ENCODE measurements at regions not wholly inside any gene's neighbourhood (a gene's known extent, or its start where the extent isn't known, plus 50 kb on each side); places are given as distances from the start of the nearest gene placed in this dataset.
"Not testable (repeated sequence)": the region's sequence is repeated elsewhere in the genome, so short reads cannot be mapped to it uniquely, and the experiment has no call there.

DNA sequence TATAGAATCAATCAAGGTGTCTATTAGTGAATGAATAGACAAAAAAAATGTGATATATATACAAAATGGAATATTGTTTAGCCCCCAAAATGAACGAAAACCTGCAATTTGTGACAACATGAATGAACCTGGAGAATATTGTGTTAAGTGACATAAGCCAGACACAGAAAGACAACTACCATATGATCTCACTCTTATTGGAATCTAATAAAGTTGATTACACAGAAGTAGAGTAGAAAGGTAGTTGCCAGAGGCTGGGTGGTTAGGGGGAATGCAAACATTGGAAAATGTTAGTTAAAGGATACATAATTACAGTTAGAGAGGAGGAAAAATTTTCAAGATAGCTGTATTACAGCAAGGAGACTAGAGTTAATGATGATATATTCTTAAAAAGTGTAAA lies 1962.3 kb downstream of the EFNA5 start:
- no peak for DNase-seq (ENCODE audit: low read depth in 2 of 2)

DNA sequence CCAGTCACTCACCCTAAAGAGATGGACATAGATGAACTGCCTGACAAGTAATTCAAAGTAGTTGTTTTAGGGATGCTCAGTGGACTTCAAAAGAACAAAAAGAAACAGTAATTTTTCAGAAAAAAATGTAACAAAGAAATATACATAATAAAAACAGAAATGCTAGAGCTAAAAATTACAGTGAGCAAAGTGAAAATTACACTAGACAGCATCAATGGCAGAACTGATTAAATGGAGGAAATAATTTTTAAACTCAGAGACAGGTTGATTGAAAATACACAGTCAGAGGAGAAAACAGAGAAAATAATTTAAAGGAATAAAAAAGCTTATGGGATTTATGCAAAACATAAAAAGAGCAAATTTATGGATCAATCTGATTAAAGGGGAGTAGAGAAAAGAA lies 1968.4 kb downstream of the EFNA5 start:
- DNase-seq (ENCODE audit: low read depth in 2 of 2): no peak

DNA sequence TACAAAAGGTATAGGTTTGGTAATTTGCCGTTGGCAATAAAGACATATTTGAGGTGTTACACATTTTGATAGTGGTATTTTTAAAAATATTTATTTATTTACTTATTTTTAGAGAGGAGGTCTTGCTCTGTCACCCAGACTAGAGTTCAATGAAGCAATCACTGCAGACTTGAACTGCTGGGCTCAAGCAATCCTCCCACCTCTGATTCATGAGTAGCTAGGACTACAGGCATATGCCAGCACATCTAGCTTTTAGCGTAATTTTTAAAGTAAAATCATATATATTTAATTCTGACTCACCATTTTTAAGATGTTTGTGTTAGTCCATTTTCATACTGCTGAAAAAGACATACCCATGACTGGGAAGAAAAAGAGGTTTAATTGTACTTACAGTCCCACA lies 1974.3 kb downstream of the EFNA5 start:
- DNase-seq (ENCODE audit: low read depth in 2 of 2): no peak

DNA sequence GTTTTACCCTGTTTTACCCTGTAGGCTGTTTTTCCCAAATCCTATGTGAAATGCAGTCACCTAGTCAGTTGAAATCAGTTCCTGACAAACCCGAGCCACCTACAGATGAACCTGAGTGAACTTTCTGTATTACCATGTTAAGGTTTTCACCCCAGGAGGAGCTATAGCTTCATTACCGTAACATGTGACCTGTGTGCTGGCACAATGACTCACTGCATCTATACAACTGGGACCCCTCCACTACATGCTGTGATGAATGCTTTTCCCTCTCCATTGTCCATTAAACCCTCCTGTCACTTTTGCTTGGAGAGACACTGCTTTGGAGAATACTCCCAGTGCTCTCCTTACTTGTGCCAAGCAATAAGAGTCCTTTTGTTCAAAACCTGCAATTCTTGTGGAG lies 1974.8 kb downstream of the EFNA5 start:
- DNase-seq (ENCODE audit: low read depth in 2 of 2): no peak

DNA sequence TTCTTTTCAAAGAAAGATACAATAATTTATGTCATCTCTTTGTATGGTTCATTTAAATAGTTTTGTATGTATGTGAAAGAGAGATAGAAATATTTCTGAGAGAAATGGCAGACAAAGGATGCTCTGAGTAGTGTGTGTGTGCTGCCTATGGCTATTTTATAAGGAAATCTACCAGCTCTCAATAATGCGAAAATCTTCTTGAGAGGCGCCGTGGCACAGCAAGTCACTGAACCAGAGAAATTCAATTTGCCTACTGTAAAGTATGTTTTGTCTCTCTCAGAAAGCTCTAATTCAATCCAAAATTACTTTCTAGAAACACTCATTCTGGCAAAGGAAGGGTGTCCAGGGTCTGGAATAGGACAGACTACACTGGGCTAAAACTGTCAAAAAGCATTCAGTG lies 1981.1 kb downstream of the EFNA5 start:
- DNase-seq (ENCODE audit: low read depth in 2 of 2): no peak

DNA sequence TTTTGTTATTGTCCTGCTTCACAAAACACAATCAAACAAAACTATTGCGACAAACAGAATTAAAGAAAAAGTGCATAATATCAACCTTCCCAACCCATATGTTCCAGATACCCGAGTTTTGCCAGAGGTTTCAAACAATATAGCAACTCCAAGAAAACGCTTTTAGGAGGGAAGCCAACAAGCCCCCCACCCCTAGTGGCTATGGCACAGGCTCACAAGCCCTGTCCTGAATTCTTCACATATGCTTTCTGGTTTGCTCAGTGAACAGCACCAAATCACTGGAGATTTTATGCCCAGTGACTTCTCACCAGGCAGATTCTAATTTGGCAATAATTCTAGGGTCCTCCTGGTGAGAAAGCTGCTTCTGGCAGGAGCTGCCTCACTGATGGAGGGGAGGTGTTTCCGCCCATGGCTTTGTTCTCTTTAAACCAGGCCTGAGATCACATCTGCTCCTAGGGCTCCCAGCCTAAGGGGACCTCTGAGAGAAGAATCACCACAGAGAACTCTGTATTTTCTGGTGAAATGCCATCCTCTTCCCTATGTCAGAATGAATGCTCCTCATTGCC lies 1982.4 kb downstream of the EFNA5 start:
- no peak for DNase-seq (ENCODE audit: low read depth in 2 of 2)

DNA sequence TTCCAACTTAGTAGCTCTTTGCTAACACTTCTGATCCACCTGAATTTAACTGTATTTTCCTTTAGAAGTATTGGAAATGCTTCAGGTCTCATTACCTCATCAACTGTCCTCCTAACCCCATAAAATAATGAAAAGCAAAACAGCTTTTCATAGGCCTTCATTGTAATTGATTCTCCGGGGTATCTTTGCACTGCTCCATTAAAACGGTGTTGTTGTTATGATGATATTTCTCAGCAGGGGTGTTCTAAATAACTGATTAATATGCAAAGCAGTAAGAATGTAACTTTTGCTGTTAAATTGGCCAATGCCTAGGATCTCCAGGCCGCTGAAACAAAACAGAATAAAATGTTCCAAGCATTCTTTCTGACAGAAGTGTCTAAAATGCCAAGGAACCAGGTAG lies 1983.2 kb downstream of the EFNA5 start:
- no peak for DNase-seq (ENCODE audit: low read depth in 2 of 2)

DNA sequence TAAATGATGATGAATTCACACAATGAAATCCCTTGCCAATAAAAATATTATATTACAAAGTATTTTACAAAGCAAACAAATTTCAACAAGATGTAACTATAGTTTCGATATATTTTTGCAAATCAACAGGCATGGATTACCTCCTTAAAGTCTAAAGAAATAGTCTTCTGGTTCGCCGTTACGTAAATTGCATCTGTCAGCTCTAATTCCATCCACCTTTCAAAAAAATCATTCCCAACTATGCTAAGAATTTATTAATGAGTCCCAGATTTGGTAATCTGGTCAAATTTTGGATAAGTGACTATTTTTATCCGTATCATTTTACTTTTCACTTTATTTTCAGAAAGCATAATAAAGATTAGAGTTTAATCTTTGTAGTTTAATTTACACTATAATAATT lies 1984.9 kb downstream of the EFNA5 start:
- no peak for DNase-seq (ENCODE audit: low read depth in 2 of 2)

DNA sequence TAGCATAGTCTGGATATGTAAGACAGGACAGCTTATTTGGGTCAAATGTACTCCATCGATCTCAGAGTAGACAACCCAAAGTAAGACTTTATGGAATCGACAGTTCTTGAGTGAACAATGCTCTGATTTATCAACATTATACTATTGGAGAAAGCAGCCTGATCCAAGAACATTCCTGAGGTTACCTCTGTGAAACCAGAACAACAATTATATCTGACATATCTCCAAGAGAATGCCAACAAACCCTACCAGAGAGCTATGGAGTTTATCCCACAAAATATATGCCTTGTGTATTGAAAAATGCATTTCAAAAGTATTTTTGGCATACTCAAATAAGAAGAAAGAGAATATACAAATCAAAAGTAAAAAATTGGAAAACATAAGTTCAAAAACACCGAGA lies 1985.9 kb downstream of the EFNA5 start:
- no peak for DNase-seq (ENCODE audit: low read depth in 2 of 2)

DNA sequence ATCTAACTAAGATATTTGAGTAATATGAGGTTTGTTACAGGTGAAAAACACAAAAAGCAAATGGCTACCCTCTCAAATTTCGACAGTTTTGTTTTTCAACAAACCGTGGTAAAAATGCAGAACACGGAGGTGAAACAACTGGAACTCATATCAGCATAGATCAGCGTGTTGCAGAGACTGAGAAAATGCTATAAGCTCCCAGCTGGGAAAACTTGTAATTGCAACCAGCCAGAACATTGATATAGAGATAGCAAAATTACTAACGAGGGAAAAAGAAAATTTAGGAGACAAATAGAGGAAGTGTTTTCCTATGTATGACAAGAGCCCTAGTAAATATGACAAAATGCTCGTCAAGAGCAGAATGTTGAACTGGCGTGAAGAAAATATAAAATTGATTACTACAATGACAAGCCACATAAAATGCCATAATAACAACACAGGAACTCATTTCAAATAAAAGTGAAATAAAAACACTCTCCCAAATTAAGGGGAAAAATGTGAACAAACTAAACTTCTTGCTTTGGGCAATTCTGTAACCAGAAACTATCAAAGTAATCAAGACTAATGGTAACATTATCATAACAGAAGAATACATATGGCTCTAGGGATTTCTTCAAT lies 1989.8 kb downstream of the EFNA5 start:
- no peak for DNase-seq (ENCODE audit: low read depth in 2 of 2)

DNA sequence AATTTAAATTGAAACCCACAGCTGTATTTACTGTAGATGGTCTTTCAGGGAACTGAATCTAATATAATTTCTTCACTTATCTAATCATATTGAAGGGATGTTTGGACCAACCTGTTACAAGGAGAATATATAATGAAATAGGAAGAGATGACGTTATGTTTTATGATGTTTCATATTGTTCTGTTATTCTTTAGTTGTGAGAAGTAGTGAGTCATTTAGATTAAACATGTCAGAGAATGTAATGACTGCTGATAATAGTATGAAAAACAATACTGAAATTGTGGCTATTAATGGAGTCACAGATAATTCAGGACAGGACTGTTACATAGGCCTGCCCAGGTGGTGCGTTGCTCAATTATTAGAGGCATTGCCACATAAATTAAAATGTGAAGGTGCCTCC lies 1993.4 kb downstream of the EFNA5 start:
- DNase-seq (ENCODE audit: low read depth in 2 of 2): no peak

DNA sequence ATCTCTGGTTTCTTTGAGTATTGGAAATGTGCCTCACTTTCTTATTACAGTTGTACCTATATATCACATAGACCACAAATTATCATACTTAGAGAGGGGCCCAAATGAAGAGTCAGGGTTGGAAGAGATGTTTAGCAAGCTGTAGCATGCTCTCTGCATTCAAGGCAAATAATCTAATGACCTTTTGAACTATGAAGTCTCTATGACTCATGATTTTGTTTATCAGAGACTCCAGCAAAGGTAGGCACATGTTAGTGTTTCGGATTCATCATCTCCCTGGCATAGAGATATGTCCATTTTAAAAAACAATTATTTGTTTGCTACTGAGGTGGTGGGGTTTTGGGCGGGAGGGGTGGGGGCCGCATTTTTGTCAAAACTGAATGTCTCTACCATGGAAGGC lies 2000.1 kb downstream of the EFNA5 start:
- no peak for DNase-seq (ENCODE audit: low read depth in 2 of 2)

DNA sequence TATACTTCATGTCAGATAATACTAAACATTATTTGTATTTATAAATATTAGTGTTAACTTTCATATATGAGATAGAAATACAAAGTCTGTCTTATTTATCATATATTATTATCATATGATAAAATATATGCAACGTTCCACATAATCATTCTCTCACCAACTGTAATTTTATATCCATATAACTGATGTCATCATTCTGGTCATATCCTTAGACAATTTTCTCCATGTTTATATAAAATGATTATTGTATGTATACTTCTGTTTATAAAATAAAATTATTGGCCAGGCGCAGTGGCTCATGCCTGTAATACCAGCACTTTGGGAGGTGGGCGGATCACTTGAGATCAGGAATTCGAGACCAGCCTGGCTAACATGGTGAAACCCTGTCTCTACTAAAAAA lies 2007.1 kb downstream of the EFNA5 start:
- DNase-seq (ENCODE audit: low read depth in 2 of 2): no peak

DNA sequence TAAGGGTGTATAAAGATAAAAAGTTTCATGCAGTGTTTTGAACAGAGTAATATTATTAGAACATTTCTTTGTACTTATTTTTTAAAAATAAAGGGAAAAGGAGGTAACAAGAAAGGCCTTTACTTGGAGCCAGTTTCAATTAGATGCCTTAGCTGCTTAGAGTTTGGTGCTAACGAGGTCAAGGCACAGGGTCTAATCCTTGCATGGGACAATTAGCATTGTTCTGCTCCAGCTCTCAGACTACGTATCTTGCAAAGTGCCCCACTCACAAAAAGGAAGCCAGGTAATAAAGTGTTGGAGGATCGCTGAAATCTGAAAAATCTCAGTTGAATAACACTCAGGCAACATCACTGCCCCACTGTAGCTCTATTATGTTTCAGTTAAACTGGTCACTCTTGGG lies 2011.3 kb downstream of the EFNA5 start:
- DNase-seq (ENCODE audit: low read depth in 2 of 2): no peak

DNA sequence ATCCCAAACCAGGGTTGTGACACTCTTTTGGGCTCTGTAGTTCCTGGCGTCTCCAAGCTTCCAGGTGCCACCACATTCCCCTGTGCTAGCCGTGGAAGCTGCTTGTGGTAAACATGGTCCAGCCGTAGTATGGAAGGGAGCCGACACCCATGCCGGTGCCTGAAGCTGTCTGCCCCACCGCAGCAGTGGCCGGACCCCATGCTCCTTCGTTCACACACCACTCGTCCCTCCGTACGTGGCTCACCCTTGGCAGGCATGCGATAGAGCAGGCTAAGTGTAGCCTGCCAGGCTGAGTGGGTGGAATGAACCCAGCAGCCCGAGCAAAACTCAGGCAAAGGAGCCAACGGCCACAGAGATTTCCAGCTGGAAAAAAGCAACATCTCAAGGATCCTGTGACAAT lies 2030.4 kb downstream of the EFNA5 start:
- no peak for DNase-seq (ENCODE audit: low read depth in 2 of 2)

DNA sequence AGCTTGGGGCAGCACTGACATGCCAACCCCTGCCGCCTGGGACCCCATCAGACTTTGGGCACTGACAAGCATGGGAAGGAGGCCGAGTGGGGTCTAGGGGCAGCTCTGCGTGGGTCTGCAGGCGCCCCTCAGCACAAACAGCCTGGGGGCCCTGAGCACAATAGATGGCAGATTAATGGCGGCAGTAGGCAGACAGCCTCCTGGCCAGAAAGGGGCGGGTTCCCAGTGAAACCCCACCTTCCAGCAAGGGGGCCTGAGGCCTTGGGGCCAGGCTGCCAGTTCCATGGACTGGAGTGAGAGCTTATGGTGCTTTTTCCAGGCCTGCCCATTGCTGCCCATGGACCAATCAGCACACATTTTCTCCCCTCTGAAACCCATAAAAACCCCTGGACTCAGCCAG lies 2031.2 kb downstream of the EFNA5 start:
- no peak for DNase-seq (ENCODE audit: low read depth in 2 of 2)

DNA sequence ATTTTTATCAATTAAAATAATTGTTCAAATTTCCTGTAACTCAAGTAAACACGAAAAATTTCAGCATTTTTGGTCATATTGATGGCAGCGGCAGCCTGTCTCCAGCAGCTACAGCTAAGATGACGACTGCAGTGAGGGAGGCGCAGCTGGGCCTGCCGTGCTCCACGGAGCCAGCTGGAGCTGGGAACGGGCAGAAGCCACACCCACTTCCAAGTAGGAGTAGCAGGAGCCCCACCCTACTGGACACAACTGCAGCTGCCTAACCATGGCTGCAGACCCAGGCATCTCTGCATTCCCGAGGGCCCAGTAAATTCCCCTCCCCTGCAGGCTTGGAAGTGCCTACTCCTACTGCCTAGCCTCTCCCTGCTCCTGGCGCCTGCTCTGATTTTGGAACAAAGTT lies 2031.7 kb downstream of the EFNA5 start:
- no peak for DNase-seq (ENCODE audit: low read depth in 2 of 2)

DNA sequence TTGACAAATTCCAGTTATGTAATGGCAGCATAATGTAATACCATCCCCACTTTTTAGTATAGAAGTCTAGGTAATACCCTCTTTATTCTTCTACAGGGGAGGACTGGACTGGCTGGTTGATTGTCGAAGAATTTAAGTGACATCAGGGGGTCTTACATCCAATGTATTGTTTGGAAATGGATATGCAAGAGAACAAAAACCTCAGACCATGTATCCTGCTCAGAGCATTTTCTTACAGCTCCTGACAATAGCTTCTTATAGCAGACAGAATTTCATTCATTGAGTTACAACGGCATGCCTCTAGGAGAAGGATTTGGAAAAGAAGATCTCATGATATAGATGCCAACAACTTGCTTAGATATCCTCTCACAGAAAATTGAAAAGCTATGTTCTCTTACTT lies 2032.3 kb downstream of the EFNA5 start:
- DNase-seq (ENCODE audit: low read depth in 2 of 2): no peak

DNA sequence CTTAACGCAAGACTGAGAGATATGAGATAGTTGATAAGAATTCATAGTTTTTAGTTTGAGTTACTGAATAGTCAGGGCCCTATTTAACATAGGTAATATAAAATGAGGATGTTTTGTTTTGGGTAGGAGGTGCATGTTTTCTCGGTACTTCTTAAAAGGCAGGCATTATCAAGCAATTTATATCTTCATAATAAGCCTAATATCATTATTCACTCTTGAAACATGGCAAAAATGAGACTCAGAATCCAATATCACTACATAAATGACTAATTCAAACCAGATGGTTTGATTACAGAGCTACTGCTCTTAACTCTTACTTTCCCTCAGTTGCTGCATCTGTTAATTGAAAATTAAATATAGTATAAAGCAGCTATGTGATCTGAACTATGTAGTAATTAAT lies 2038.7 kb downstream of the EFNA5 start:
- no peak for DNase-seq (ENCODE audit: low read depth in 2 of 2)

DNA sequence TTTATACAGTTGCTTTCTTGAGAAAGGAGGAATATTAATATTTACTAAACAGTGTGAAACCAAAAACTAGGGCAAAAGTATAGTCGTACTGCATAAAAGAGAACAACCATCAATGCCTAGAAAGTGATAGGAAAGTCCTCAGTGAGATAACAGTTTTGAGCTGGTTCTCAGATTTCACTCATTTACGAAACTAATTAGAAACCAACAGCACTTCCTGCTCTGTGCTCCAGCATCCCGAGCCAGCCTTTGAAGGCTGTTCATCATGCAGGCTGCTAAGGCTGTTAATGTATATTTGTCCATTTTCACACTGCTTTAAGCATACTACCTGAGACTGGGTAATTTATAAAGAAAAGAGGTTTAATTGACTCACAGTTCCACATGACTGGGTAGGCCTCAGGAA lies 2039.9 kb downstream of the EFNA5 start:
- DNase-seq (ENCODE audit: low read depth in 2 of 2): no peak

DNA sequence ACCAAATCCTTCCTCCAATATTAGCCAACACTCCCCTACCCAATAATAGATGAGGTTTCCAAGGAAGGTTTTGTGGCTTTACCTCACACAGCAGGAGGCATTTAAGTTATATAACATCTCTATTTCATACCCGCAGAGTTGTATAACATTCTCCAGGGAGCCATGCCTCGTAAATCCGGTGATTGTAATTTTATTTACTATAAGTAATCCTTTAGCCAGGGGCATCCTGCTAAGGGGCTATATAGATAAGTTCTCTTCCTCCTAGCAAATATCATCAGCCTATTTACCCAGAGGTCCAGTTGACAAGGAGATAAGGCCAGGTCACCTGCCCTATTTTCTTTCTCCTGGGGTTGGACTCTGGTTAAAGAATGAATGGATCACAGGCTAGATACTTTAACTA lies 2051.0 kb downstream of the EFNA5 start:
- DNase-seq (ENCODE audit: low read depth in 2 of 2): no peak

DNA sequence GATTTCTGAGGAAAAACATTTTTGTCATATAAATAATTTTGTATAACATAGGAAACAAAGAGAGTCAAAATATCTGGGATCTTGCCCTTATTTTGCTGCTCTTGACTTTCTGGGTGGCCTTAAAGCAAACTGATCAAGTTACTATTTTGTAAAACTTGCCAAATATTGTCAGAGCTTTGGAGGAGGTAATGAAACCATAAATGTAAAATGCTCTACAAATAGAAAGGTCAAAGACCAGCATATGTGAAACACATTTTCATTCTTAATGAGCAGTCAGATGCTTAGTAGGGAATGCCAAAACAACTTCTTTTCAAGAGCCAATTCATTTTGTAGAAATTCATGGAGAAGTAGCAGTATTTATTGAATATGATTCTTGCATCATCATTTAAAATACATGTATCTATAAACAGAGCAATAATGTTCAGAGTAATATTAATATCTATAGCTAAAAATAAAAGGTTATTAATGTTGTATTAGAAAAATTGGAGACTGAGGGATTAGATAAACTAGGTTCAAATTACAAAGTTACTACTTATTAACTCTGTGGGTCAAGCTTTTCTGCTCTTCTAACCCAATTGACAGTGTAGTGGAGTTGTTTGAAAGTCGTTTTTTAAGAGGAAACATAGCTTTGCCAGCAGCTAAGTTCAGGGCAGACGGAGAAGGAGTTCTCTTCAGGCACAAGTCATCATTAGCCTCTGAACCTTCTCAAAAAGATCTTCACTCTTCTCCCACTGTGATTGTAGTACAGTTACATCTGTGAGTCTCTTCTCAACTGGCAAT lies 2053.1 kb downstream of the EFNA5 start:
- no peak for DNase-seq (ENCODE audit: low read depth in 2 of 2)

DNA sequence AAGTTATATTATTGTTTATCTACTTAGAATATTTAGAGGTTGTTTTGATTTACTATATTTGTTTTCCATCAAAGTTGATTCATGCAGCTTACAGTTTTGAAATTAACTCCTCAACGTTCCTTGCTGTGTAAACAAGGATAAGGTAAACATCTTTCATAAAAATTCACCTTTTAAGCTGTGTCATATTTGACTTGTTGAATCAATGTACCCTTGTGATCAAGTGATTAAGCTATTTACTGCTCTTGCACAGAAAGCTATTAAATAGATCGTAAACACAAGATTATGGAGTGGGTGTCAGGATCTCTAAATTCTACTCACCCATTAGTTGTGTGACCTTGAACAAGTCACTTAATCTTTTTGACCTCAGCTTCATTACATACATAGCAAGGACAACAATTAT lies 2054.0 kb upstream of the NUDT12 start:
- no peak for DNase-seq (ENCODE audit: low read depth in 2 of 2)

DNA sequence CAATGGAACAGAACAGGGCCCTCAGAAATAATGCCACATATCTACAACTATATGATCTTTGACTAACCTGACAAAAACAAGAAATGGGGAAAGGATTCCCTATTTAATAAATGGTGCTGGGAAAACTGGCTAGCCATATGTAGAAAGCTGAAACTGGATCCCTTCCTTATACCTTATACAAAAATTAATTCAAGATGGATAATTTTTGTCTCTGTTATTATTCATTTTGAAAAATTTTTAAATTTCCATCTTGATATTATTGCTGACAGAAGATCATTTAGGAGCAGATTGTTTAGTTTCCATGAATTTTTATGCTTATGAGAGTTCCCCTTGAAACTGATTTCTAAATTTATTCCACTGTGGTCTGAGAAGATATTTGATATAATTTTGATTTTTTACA lies 2039.8 kb upstream of the NUDT12 start:
- DNase-seq (ENCODE audit: low read depth in 2 of 2): not testable (repeated sequence)

Data from stimulated activated CD8-positive, alpha-beta memory T cell treated with anti-CD3 and anti-CD28 coated beads, Interleukin-2, amount 100 ng/mL, for 48 hours (primary cell).